Activated naive CD4-positive, alpha-beta T cell treated with anti-CD3 and anti-CD28 coated beads, Interleukin-2, amount 50 U/mL, for 16 hours (primary cell): ENCODE measurements at regions not wholly inside any gene's neighbourhood (a gene's known extent, or its start where the extent isn't known, plus 50 kb on each side); places are given as distances from the start of the nearest gene placed in this dataset.

Source experiments
- DNase-seq: peaks from one replicate; pipeline ENCODE4 v3.0.0-alpha.2; 2020

- no peak for DNase-seq
These were observed 658.4 kb downstream of the TOX3 start for GRCh38 chr16:51888534-51888933.

- no peak for DNase-seq
These were observed 658.9 kb downstream of the TOX3 start for GRCh38 chr16:51888016-51888415.

DNA sequence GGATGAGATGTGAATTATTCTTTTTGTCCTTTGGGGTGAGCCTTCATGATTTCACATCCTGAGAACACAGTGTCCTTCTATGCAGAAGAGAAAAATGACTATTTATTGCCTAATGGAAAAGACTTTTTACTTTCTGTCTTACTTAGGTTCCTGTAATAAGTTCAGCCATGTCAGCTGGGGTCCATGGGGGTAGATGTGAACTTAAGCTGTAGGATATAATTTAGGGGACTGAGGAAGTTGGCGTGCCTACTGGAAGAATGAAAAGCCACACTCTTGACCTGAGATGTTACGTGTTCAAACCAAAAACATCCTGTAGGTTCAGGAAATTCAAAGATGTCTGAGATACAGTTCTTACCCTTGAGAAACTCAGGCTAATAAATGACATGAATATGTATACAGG, 660.5 kb downstream of the TOX3 start:
- DNase-seq, result no peak

- DNase-seq, result no peak
These were observed 662.2 kb downstream of the TOX3 start for GRCh38 chr16:51884773-51885172.

- DNase-seq, result no peak
These were observed 665.2 kb downstream of the TOX3 start for GRCh38 chr16:51881731-51882130.

DNA sequence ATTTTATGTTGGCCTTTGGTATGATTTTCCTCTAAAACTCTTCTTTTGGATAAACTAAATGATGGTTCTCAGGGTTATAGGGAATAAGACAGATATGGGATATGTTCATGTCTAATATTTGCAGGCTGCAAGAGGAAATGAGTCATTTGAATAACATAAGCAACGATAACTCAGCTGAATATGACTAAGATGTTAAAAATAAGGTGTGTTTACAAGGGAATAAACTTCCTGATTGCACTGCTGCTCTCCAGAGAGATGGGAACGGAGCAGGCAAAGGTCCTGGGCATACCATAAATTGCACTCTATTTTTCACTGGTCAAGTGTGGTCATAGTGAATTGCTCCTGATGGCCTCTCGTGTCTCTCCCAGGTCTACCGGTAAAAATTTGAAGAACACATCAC, 666.2 kb downstream of the TOX3 start:
- no peak for DNase-seq

- DNase-seq, result no peak
These were observed 669.3 kb downstream of the TOX3 start for GRCh38 chr16:51877686-51878085.

DNA sequence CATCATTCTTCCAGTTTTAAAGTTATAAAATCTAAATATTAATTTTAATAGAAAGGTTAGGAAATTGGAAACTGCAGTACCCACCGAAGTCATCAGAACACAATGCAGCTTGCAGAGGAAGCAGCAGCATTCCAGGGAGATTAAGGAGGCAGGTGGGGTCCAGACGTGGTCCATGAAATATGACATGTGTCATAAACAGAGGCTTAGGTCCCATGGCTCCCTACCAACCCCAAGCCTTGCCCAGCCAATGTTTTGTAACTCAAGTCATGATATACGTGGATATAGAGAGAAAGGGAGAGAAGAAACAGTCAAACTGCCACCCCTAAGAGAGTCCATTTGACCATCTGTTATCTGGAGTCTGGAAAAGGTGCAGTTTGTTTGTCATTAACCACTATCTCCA, 670.0 kb downstream of the TOX3 start:
- DNase-seq, result no peak

GRCh38 chr16:51876601-51876875, 670.4 kb downstream of the TOX3 start:
- no peak for DNase-seq

- no peak for DNase-seq
These were observed 670.9 kb downstream of the TOX3 start for GRCh38 chr16:51875834-51876600.

DNA sequence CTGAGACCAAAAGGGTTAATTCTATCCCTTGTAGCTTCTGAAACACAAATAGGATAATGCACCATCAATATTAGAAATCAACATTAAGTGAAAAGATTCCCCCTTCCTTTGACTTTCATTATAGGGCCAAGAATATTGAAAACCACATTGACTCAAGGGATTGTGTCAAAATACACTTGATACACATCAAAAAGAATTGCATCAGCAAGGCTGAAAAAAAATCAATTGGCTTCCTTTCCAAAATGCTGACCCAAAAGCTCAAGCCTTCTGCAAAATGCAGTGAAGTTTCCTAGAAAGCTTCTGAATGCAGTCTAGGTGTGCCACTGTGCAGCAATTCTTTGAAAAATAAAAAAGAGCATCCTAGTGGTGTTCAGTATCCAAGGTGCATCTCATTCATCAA, 674.4 kb downstream of the TOX3 start:
- DNase-seq, result no peak

GRCh38 chr16:51870296-51870854, 676.6 kb downstream of the TOX3 start:
- no peak for DNase-seq

DNA sequence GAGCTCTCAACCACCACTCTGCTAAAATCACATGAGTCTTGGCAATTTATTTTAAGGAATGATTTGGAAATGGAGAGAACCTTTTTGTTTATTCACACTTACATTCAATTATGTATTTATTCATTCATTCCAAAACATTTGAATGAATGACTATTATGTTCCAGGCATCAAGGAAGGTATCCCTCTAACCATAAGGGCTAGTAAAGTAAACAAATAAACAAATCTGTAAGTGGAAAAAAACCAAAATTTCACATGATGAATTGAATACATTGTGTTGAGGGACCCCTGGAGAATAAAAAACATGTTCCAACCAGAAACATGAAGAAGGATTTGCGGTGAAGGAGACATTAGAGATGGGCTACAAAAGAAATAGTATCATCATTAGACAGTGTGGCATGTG, 677.8 kb downstream of the TOX3 start:
- no peak for DNase-seq

GRCh38 chr16:51868631-51869030, 678.3 kb downstream of the TOX3 start:
- no peak for DNase-seq

- no peak for DNase-seq
These were observed 679.4 kb downstream of the TOX3 start for GRCh38 chr16:51867386-51868065.

- DNase-seq, result no peak
These were observed 682.4 kb downstream of the TOX3 start for GRCh38 chr16:51864575-51864974.

DNA sequence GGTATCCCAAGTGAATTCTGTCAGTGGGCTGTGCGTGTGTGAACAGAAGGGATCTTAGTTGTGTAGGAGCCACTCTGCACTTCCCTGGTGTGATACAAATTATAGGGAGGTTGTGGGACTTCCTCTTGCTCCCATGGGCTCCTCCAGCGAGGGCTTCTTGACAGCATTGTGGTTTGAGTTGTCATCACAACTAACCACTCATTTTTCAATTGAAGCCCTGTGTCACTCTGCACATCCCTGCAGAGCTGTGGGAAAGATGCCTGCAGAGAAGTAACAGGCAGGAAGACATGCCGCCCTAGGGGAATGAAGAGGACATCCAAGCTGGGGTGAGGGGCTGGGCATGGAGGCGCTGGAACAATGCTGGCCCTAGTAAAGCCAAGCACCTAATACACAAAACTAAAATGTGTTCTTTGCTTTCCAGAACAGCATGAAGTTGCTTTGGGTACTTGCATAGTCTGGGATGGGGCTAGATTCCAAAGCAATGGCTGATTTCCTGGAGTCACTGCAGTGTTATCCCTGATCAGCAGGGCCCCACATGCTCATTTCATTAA, 692.5 kb downstream of the TOX3 start:
- no peak for DNase-seq

DNA sequence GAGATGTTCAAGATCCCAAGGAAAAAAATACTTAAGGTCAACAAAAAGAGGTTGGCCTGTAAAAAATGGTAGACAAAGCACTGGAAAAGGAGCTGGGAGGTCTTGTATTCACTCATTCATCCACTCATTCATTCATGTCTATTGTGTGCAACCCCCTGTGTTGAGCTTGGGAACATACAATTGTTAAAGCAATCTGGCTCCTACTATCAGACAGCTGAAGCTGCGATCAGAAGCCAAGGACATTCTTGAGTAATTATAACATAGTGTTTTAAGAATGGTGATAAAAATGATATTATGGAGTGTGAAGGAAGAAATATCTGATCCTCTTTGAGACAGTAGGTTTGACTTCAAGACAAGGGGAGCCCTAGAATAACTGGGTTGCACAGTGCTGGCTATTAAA, 693.4 kb downstream of the TOX3 start:
- no peak for DNase-seq

DNA sequence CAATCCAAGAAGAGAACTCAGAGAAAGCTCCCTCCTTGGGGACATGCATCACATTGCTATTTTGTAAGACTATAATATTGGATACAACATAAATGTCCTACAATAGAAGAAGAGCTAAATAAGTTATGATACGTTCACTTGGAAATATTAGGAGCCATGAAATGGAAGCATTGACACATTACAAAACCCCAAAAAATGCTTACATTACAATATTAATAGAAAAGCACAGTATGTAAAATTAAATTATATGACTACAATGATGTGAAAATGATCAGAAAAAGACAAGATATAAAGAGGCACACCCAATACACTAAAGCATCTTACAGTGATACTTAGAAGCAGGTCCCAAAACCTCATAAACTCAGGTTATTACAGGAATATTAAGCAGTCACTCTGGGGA, 694.1 kb downstream of the TOX3 start:
- no peak for DNase-seq

- DNase-seq, result no peak
These were observed 695.8 kb downstream of the TOX3 start for GRCh38 chr16:51851111-51851510.

- no peak for DNase-seq
These were observed 697.2 kb downstream of the TOX3 start for GRCh38 chr16:51849715-51850114.

- no peak for DNase-seq
These were observed 694.7 kb upstream of the SALL1 start for GRCh38 chr16:51845586-51846305.

GRCh38 chr16:51839727-51840462, 688.8 kb upstream of the SALL1 start:
- DNase-seq, result no peak
